Adrenal gland (tissue), 5 donors: ENCODE measurements at regions not wholly inside any gene's neighbourhood (a gene's known extent, or its start where the extent isn't known, plus 50 kb on each side); places are given as distances from the start of the nearest gene placed in this dataset.

Experiments
- POLR2A ChIP-seq, 2 donors: fragments of 450-650 bp; IDR thresholded peaks; one replicate each; pipeline ENCODE4 v1.6.1; 2017; ENCODE audit warnings: antibody characterized with exemption in 2 of 2, mild to moderate bottlenecking in 2 of 2, moderate library complexity in 1 of 2
- TF ChIP-seq, protein P1 (sequence below), 6 experiments: fragments of 450-650 bp in 4 of 6; fragments of 200-600 bp in 2 of 6; sonication (generic) in 1 of 6; IDR thresholded peaks; 1 replicate in 5 of 6; 2 replicates in 1 of 6; pipeline versions ENCODE4 v1.5.1 to v1.8.0; 2016 to 2021; ENCODE audit warnings: antibody characterized with exemption in 6 of 6, mild to moderate bottlenecking in 2 of 6, moderate library complexity in 1 of 6
- donor health status: DM: no; HTN: no; CAD: no.

DNA sequence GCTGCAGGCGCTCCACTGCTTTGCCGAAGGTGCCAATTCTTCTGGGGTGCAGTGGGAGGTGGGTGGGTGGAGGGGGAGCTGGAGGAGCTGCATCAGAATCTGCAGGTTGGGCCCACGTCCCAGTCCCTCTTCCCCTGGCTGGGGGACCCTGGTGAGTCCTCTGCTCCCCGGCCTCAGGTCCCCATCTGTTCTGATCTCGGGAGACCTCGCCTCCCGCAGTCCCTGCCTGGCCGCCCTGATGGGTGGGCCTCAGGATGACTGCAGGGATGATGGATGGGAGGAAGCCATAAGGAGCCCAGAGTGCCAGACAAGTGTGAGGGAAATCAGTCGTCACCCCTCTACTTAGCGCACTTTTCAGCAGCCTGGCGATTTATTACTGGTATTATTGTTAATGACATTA, 89.3 kb upstream of the PCBD1 start:
- TF ChIP-seq, protein P1, sequence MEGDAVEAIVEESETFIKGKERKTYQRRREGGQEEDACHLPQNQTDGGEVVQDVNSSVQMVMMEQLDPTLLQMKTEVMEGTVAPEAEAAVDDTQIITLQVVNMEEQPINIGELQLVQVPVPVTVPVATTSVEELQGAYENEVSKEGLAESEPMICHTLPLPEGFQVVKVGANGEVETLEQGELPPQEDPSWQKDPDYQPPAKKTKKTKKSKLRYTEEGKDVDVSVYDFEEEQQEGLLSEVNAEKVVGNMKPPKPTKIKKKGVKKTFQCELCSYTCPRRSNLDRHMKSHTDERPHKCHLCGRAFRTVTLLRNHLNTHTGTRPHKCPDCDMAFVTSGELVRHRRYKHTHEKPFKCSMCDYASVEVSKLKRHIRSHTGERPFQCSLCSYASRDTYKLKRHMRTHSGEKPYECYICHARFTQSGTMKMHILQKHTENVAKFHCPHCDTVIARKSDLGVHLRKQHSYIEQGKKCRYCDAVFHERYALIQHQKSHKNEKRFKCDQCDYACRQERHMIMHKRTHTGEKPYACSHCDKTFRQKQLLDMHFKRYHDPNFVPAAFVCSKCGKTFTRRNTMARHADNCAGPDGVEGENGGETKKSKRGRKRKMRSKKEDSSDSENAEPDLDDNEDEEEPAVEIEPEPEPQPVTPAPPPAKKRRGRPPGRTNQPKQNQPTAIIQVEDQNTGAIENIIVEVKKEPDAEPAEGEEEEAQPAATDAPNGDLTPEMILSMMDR (IDR thresholded peaks at IDR 0.05), result no peak
- TF ChIP-seq POLR2A (IDR thresholded peaks at IDR 0.05), result no peak
